Bone marrow (tissue), 2 donors: ENCODE measurements at regions not wholly inside any gene's neighbourhood (a gene's known extent, or its start where the extent isn't known, plus 50 kb on each side); places are given as distances from the start of the nearest gene placed in this dataset.
"Not testable (repeated sequence)": the region's sequence is repeated elsewhere in the genome, so short reads cannot be mapped to it uniquely, and the experiment has no call there.

ENCODE experiments used
- DNase-seq, 2 donors: peaks; one replicate each; lab custom pipeline; 2025; lab: John Stamatoyannopoulos, UW

GRCh38 chr6:165791306-165791705 lies 128.3 kb upstream of the PDE10A start:
- DNase-seq, result no peak

DNA sequence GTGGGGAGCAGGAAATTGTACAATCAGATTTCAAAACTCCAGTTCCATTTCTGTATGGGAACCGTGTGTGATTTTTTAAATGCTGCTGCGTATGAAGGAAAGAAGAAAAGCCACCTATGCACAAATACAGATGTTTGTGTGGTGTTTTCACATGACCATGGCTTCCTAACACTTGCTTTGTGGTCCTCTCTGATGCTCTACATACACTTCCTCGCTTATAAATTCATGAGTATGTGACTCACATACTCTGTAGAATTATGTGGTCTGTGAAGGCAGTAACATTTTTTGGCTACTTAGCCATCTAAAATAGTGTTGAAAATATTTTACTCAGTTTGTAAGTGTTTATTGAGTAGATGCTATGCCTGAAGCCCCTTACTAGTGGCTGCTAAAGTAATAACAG lies 119.8 kb upstream of the PDE10A start:
- DNase-seq, result no peak

GRCh38 chr6:165782134-165782533 lies 119.1 kb upstream of the PDE10A start:
- no peak for DNase-seq

GRCh38 chr6:165777680-165778079 lies 114.6 kb upstream of the PDE10A start:
- no peak for DNase-seq

GRCh38 chr6:165776691-165777090 lies 113.7 kb upstream of the PDE10A start:
- DNase-seq, result no peak

- DNase-seq, result no peak
Measured at GRCh38 chr6:165775721-165776120, 112.7 kb upstream of the PDE10A start.

DNA sequence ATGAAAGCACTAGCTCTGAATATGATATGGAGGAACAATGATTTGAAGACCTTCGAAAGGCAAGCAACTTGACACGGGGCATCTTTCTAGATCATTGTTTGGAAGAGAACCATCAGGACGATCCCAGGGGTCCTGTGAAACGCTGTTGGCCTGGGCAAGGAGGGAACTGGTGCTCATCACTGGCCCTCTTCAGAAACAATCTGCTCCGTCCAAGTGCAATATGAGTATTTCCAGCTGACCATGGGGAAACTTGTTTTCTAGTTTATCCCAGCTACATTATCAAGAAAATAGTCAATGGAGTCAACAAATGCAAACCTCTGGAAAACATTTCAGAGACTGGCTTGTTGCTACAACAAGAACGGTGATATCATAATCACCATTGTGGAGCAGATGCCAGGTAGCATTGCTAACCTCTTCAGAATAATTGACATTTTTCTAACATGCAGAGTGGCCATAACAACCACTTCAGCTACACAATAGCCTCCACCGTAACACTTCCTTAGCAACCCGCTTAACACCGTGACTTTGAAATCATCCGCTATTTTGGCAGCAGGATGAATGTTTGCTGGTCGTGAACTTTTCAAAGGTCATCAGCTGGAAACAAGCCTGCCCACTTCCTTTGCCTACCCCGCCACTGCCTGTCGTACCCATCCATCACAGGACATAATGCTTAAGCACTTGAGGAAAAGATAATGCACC lies 112.0 kb upstream of the PDE10A start:
- DNase-seq, result no peak

- no peak for DNase-seq
Measured at GRCh38 chr6:165770397-165771082, 107.5 kb upstream of the PDE10A start.

DNA sequence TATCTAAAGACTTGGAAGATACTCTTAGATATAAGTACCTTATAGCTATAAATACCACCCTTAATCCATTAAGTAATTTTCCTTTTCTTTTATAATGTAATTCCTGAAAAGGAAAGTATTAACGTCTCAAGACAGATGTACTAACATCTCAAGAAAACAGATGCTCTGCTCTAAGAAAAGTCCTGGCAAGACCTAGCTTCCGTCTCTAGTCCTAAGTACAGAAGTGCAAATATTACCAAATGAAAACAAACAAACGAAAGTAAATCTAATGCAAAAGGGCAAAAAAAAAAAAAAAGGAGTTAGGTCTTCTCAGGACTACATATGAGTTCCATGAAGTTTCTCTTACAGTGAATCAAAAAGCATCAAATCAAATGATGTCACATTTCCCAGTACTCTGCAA lies 106.8 kb upstream of the PDE10A start:
- DNase-seq, result no peak

- no peak for DNase-seq
Measured at GRCh38 chr6:165769401-165769800, 106.4 kb upstream of the PDE10A start.

- DNase-seq, result no peak
Measured at GRCh38 chr6:165768961-165769360, 105.9 kb upstream of the PDE10A start.

DNA sequence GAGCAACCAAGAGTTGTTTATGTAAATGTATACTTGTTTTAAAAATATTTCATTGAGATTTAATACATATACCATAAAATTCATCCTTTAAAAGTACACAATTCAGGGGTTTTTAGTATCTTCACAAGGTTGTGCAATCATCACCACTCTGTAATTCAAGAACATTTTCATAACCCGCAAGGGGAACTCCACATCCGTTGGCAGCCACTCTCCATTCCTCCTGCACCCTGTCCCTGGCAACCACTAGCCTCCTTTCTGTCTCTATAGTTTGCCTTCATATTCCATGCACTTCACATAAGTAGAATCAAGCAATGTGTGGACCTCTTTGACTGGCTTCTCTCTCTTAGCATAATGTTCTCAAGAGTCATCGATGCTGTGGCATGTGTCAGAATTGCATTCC lies 104.2 kb upstream of the PDE10A start:
- DNase-seq, result no peak

DNA sequence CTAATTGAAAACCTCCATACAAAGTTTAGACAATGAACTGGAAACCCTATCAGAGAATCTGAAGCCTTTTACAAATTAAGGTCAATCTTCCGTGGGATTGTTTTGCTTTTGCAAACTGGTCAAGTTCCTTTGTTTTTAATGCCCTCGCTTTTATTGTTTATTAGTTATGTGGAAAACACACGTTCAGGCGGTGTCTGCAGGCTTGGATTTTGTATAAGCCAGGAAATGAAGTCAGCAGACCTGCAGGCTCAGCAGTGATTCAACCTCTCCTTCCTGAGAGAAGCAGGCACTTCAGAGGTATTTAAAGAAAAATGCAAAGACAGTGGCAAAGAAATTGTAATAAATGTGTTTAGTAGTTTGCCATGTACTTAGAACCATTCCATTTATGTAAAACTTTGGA lies 103.4 kb upstream of the PDE10A start:
- DNase-seq, result no peak

DNA sequence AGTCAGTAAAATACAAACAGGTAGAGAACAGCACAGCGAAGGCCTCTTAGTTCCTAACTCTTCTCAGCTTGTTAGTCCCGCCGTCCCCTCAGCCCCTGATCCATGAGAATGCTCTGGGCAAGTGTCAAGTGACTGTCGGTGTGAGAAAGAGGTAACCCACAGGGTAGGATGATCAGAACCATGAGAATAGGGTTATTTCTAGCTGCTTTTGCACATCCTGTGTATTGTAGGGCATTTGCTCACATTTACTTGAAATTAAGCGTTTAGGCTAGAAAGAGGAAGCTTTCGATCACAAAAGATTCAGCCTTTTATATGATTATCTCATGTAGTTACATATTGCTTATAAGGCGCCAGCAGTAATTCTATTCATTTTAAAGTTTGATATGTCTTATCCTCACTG lies 103.0 kb upstream of the PDE10A start:
- no peak for DNase-seq

GRCh38 chr6:165765256-165765655 lies 102.2 kb upstream of the PDE10A start:
- DNase-seq, result not testable (repeated sequence)

DNA sequence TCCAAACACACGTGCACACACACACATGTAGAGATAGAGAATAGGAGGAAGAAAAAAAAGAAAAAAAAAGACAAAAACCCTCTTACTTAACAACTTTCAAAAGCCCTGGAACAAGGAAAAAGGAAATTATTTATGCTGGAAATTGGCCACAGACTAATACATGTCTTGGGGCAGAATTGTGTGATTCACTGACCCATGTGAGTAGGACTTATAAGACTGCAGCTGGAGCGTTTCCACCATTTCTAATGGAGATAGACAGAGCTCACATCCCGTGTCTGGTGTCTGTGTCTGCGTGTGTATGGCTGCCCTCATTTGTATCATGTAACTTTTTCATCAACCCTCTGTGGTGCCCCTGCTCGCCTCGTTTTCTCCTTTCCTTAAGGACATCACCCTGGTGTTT lies 99.8 kb upstream of the PDE10A start:
- DNase-seq, result no peak

DNA sequence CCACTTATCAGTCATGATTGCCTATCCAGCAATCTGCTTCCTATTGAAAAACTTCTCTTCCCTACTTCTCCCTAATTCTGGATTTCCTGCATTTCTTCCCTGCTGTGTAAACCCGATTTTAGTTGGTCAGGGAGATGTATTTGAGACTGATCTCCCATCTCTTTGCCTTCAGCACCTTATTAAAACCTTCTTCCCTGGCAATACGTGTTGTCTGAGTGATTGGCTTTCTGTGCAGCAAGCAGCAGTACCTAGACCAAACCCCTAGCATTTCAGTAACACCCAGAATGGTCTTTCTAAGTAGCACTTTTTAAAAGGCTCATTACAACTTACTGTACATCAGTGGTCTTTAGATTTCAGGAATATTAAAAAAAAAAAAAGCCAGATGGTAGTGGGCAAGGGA lies 99.1 kb upstream of the PDE10A start:
- DNase-seq, result no peak

GRCh38 chr6:165760803-165761185 lies 97.8 kb upstream of the PDE10A start:
- DNase-seq, result no peak

GRCh38 chr6:165760126-165760802 lies 97.2 kb upstream of the PDE10A start:
- no peak for DNase-seq

DNA sequence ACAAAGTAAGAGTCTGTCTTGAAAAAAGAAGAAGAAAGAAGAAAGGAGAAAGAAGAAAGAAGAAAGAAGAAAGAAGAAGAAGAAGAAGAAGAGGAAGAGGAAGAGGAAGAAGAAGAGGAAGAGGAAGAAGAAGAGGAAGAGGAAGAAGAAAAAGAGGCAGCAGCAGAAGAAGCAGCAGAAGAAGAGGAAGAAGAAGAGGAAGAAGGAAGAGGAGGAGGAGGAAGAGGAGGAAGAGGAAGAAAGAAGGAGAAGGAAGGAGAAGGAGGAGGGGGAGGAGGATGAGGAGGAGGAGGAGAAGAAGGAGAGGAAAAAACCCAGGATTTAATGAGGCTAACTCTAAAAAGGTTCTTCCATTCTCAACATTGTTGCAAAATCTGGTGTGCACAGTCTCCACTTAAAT lies 95.4 kb upstream of the PDE10A start:
- DNase-seq, result no peak

GRCh38 chr6:165755583-165755982 lies 92.5 kb upstream of the PDE10A start:
- no peak for DNase-seq

- DNase-seq, result no peak
Measured at GRCh38 chr6:165753506-165753905, 90.5 kb upstream of the PDE10A start.

- DNase-seq, result no peak
Measured at GRCh38 chr6:165752451-165752850, 89.4 kb upstream of the PDE10A start.
